ENCODE measurements at regions not wholly inside any gene's neighbourhood (a gene's known extent, or its start where the extent isn't known, plus 50 kb on each side); places are given as distances from the start of the nearest gene placed in this dataset.
A peak's percentile ranks its signal among the peaks of the same experiment; 100 is the strongest.
"Not testable (repeated sequence)": the region's sequence is repeated elsewhere in the genome, so short reads cannot be mapped to it uniquely, and the experiment has no call there.

DNA sequence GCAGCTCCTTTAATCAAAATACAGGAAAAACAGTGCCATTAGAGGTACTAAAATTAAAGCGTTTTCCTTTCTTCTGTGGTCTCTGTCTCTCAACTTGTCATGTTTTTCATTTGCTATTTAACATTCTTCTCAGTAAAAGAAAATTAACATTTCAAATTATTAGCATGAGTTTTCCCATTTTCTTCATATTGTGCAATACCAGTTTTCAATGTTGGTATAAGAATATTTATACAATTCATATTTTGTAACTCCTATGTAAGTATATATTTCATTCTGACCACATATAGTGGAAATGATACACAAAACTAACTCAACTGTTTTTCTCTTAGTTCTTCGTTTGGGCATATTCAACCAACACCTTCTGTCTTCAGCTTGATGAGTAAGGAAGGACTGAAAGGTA lies 308.3 kb downstream of the HS3ST1 start:
- DNase-seq (ENCODE audit: low spot score), result no peak

DNA sequence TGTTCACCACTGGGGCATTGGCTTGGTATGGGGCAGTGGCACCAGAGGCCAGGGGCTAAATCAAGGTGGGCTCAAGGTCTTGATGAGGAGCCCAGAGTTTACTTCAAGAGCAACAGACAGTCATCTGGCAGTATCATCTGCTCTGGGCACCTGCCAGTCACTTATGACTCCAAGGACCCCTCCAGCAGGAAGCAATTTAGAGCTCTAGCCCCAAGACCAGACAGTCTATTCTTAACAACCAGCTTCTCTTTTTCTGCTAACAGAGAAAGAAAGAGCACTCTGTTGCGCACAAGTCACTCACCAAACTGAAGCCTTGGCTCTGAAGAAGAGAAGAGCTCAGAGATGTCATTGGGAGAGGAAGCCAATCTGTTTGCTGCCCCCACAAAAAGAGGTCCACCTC lies 309.2 kb downstream of the HS3ST1 start:
- DNase-seq (ENCODE audit: low spot score), result peak; percentile 19

DNA sequence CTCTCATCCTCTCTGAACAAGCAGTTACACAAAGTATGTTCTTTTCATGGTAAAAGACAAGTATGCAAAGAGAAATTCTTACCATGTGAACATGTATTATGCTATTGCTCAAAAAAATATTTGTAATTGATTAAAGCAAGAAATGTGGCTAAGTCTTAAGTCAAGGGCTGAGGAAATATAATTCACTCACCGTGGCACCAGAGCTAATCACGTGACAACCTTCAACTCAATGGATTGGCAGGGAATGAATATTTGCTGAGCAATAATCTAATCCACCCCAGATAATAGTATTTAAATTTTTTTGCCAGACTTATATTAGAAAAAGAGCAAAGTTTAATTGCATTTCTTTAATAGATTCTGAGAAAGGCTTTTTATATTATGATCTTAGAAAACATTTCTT lies 310.2 kb downstream of the HS3ST1 start:
- DNase-seq (ENCODE audit: low spot score), result no peak

- DNase-seq (ENCODE audit: low spot score), result no peak
Measured at GRCh38 chr4:11116940-11117339, 311.8 kb downstream of the HS3ST1 start.

DNA sequence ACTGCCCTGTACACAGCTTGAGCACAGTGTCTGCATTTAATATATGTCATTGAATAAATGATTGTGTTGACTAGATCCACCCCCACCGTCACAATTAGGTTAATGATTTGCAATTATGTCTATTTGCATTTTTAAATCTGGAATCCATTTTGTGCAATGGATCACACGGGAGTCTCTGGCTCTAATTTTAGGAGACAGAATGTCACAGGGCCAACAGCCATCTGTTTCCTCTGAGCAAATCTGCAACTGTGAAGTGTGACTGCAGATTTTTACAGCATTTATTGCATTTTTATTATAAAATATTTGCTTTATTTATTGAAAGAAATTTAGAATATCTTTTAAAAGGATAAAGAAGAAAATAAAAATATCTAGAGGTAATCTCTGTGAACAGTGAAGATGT lies 316.8 kb downstream of the HS3ST1 start:
- DNase-seq (ENCODE audit: low spot score), result no peak

DNA sequence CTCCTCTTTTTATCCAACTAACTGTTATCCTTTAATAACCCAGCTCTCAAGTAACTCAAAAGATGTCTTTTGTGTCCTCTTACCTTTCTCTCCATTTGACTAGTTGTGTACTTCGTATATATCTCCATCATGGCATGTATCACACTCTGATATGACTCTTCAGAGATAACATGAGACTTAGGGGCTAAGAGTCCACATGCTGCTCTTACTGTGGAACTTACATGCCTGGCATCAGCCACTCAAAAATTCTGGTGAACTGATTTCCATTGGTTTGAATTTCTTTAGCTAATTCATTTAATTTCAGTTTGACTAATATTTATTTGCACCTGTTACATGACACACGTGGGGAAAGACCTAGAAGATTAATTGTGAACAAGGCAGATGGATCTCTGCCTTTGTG lies 317.3 kb downstream of the HS3ST1 start:
- DNase-seq (ENCODE audit: low spot score), result no peak

- peak; percentile 11 for DNase-seq (ENCODE audit: low spot score)
Measured at GRCh38 chr4:11106759-11107158, 321.9 kb downstream of the HS3ST1 start.

- DNase-seq (ENCODE audit: low spot score), result no peak
Measured at GRCh38 chr4:11106190-11106589, 322.5 kb downstream of the HS3ST1 start.

DNA sequence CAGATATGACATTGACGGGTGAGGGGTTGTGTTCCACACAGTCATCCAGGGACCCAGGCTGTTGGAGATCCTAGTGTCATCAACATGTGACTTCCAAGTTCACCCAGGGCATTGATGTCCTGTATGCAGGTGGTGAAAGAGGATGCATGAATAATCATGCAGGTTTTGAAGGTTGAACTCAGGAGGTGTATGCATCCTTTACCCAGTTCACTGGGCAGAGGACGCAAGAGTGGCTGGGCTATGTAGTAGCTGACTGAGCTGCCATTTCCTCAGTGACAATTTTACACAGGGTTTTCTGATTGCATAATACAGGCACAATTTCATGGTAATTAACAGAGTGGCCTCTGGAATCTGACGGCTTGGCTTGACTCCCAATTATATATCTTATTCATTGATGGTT lies 323.0 kb downstream of the HS3ST1 start:
- DNase-seq (ENCODE audit: low spot score), result no peak

- no peak for DNase-seq (ENCODE audit: low spot score)
Measured at GRCh38 chr4:11098461-11098860, 330.2 kb downstream of the HS3ST1 start.

- no peak for DNase-seq (ENCODE audit: low spot score)
Measured at GRCh38 chr4:11097725-11098124, 331.0 kb downstream of the HS3ST1 start.

DNA sequence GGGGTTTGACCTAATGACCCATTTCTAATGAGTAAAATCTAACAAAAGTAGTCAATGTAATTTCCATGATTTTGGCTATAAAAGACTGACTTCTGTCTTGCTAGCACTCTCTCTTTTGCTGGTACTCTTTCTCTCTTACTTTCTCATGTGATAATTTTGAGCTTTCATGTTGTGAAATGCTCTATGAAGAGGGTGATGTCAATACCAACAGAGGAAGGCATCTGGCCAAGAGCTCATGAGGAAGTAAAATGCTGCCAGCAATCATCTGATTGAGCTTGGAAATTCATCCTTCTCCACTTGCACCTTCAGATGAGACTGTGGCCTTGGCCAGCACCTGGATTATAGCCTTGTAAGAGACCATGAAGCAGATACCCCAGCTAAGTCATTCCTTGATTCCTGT lies 347.7 kb downstream of the HS3ST1 start:
- no peak for DNase-seq (ENCODE audit: low spot score)

DNA sequence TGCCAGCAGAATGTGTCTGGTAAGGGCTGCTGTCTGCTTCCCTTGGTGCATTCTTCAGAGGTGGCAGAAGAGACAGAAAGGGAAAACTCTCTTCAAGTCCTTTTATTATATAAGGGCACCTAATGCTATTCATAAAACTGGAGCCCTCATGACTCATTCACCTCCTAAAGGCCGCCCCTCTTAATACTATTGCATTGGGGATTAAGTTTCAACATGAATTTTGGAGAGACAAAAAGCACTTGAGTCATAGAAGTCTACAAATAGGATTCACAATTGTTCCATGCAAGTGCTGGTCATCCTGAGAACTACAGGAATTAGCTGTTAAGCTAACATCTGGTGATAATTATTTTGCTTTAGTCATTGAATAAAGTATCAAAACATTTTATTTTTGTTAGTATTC lies 349.5 kb downstream of the HS3ST1 start:
- no peak for DNase-seq (ENCODE audit: low spot score)

DNA sequence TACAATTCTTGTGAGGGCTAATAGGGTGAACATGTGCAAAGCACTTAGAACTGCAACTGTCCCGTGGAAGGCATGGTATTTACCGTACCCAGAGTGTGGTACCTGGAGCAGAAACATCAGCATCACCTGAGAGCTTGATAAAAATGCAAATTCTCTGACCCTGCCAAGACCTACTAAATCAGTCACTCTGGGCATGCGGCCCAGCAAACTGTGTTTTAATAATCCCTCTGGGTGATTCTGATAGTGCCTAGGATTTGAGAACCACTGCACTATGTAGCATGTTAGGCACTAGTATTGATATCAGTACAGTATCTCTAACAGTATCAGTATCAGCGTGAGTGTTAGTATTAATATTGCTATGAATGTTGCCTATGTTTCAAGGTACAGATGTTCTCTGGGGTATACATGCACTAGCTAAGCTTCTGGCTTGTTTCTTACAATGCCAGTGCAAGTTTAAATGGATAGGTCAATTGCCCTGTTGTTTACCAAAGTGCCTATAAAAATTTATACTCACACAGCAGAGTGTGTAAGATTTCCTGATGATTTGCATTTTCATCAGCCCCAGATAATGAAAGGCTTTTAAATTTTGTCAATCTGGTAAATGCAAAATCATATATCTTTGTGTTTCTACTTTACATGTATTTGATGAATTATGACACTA lies 354.0 kb downstream of the HS3ST1 start:
- no peak for DNase-seq (ENCODE audit: low spot score)

- DNase-seq (ENCODE audit: low spot score), result peak; percentile 32
Measured at GRCh38 chr4:11073621-11074051, 355.1 kb downstream of the HS3ST1 start.

- DNase-seq (ENCODE audit: low spot score), result no peak
Measured at GRCh38 chr4:11072999-11073398, 355.7 kb downstream of the HS3ST1 start.

GRCh38 chr4:11072463-11072862 lies 356.2 kb downstream of the HS3ST1 start:
- no peak for DNase-seq (ENCODE audit: low spot score)

DNA sequence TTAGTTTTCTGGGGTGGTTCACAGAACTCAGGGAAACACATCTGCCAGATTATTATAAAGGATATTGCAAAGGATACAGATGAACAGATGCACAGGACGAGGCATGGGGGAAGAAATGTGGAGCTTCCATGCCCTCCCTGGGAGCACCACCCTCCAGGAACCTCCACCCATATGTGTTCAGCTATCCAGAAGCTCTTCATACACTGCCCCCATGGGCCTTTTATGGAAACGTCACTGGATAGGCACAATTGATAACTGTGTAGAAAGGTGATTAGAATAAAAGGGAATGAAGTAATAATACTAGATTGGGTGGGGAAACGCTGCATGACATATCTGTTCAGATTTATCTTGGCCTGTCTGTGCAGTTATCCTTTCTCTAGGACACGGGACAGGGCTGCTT lies 357.9 kb downstream of the HS3ST1 start:
- DNase-seq (ENCODE audit: low spot score), result no peak

GRCh38 chr4:11069581-11070211 lies 359.0 kb downstream of the HS3ST1 start:
- DNase-seq (ENCODE audit: low spot score), result no peak

- DNase-seq (ENCODE audit: low spot score), result no peak
Measured at GRCh38 chr4:11069083-11069482, 359.6 kb downstream of the HS3ST1 start.

GRCh38 chr4:11066584-11066983 lies 362.1 kb downstream of the HS3ST1 start:
- DNase-seq (ENCODE audit: low spot score), result not testable (repeated sequence)

- not testable (repeated sequence) for DNase-seq (ENCODE audit: low spot score)
Measured at GRCh38 chr4:11060637-11061036, 368.1 kb downstream of the HS3ST1 start.

GRCh38 chr4:11054937-11055336 lies 370.4 kb upstream of the CLNK start:
- not testable (repeated sequence) for DNase-seq (ENCODE audit: low spot score)

GRCh38 chr4:11053601-11054220 lies 369.1 kb upstream of the CLNK start:
- no peak for DNase-seq (ENCODE audit: low spot score)
